ENCODE measurements at regions not wholly inside any gene's neighbourhood (a gene's known extent, or its start where the extent isn't known, plus 50 kb on each side); places are given as distances from the start of the nearest gene placed in this dataset.

- no peak for TF ChIP-seq CTCF (IDR thresholded peaks at IDR 0.05)
- TF ChIP-seq POLR2AphosphoS5 (IDR thresholded peaks at IDR 0.05): no peak
Measured at GRCh38 chr13:44232774-44233173, 140.8 kb upstream of the SERP2 start.

Measured in sigmoid colon (tissue), 4 donors.